WTC11 (cell line): ENCODE measurements at regions not wholly inside any gene's neighbourhood (a gene's known extent, or its start where the extent isn't known, plus 50 kb on each side); places are given as distances from the start of the nearest gene placed in this dataset.

ENCODE experiments used
- AR ChIP-seq: fragments of 250-450 bp; sonication (Bioruptor Pico); IDR thresholded peaks from 2 replicates; pipeline ENCODE4 v1.9.0; 2021; ENCODE audit warnings: mild to moderate bottlenecking
- ATF3 ChIP-seq: sonication (generic); formaldehyde crosslinking; conservative IDR thresholded peaks from 2 replicates; pipeline ENCODE4 v1.8.1; 2022; ENCODE audit warnings: mild to moderate bottlenecking, missing genetic modification reagents
- CREM ChIP-seq: sonication (generic); formaldehyde crosslinking; IDR thresholded peaks from 2 replicates; pipeline ENCODE4 v1.8.1; 2022; ENCODE audit warnings: mild to moderate bottlenecking, missing genetic modification reagents, moderate library complexity
- CTCF ChIP-seq: fragments of 200-600 bp; IDR thresholded peaks from 2 replicates; pipeline ENCODE4 v1.8.0; 2022; ENCODE audit warnings: antibody characterized with exemption
- IRF2 ChIP-seq: sonication (generic); formaldehyde crosslinking; IDR thresholded peaks from 2 replicates; pipeline ENCODE4 v1.8.0; 2022; ENCODE audit warnings: low read depth, missing genetic modification reagents, borderline replicate concordance
- JUN ChIP-seq: sonication (generic); formaldehyde crosslinking; IDR thresholded peaks from 2 replicates; pipeline ENCODE4 v1.8.0; 2023; ENCODE audit warnings: mild to moderate bottlenecking, missing genetic modification reagents
- MAX ChIP-seq: sonication (generic); formaldehyde crosslinking; IDR thresholded peaks from 2 replicates; pipeline ENCODE4 v1.8.0; 2022; ENCODE audit warnings: mild to moderate bottlenecking, missing genetic modification reagents
- PREB ChIP-seq: sonication (generic); formaldehyde crosslinking; IDR thresholded peaks from 2 replicates; pipeline ENCODE4 v1.8.1; 2022; ENCODE audit warnings: mild to moderate bottlenecking, missing genetic modification reagents, moderate library complexity, borderline replicate concordance
- PRRX2 ChIP-seq: fragments of 250-450 bp; sonication (Bioruptor Pico); IDR thresholded peaks from 2 replicates; pipeline ENCODE4 v1.8.0; 2021; ENCODE audit warnings: mild to moderate bottlenecking
- SMAD4 ChIP-seq: sonication (generic); formaldehyde crosslinking; IDR thresholded peaks from 2 replicates; pipeline ENCODE4 v1.8.0; 2022; ENCODE audit warnings: mild to moderate bottlenecking, missing genetic modification reagents
- TCF7 ChIP-seq: sonication (generic); formaldehyde crosslinking; IDR thresholded peaks from 2 replicates; pipeline ENCODE4 v1.8.0; 2022; ENCODE audit warnings: mild to moderate bottlenecking, low read depth, missing genetic modification reagents, moderate library complexity
- USF2 ChIP-seq: sonication (generic); formaldehyde crosslinking; IDR thresholded peaks from 2 replicates; pipeline ENCODE4 v1.8.1; 2023; ENCODE audit warnings: mild to moderate bottlenecking, missing genetic modification reagents, moderate library complexity
- ZNF263 ChIP-seq: sonication (generic); formaldehyde crosslinking; IDR thresholded peaks from 2 replicates; pipeline ENCODE4 v1.8.1; 2022; ENCODE audit warnings: low read depth, mild to moderate bottlenecking, moderate library complexity, missing genetic modification reagents

GRCh38 chr1:207964195-207964966 lies 53.5 kb upstream of the CD34 start:
- TF ChIP-seq SMAD4 (CRISPR knock-in tag), result no peak
- no peak for TF ChIP-seq CTCF
- no peak for TF ChIP-seq JUN
- no peak for TF ChIP-seq ATF3 (CRISPR knock-in tag)
- TF ChIP-seq ZNF263, result no peak
- TF ChIP-seq CREM, result no peak
- TF ChIP-seq USF2, result no peak
- no peak for TF ChIP-seq PRRX2 (CRISPR knock-in tag)
- no peak for TF ChIP-seq TCF7 (CRISPR knock-in tag)
- TF ChIP-seq MAX (CRISPR knock-in tag), result no peak
- TF ChIP-seq PREB (CRISPR knock-in tag), result no peak
- TF ChIP-seq AR (CRISPR knock-in tag), result no peak
- TF ChIP-seq IRF2, result no peak
